Spinal cord (tissue), 9 donors: ENCODE measurements at regions not wholly inside any gene's neighbourhood (a gene's known extent, or its start where the extent isn't known, plus 50 kb on each side); places are given as distances from the start of the nearest gene placed in this dataset.

Source experiments
- DNase-seq, 6 donors: peaks; one replicate each; pipeline versions ENCODE4 v3.0.0 to v3.0.0-alpha.2; 2013 to 2015; ENCODE audit warnings: low spot score in 6 of 6, low read depth in 4 of 6
- H3K27ac ChIP-seq: one replicate; pipeline ENCODE4 v1.5.1; 2013; ENCODE audit warnings: low read depth, low read length, control low read depth
- H3K27me3 ChIP-seq: one replicate; pipeline ENCODE4 v1.6.1; 2013; ENCODE audit warnings: low read length; ENCODE audit not compliant: control insufficient read depth, insufficient read depth
- H3K36me3 ChIP-seq: one replicate; pipeline ENCODE4 v1.6.1; 2013; ENCODE audit warnings: low read length; ENCODE audit not compliant: control insufficient read depth, insufficient read depth
- H3K4me1 ChIP-seq: one replicate; pipeline ENCODE4 v1.6.1; 2013; ENCODE audit warnings: low read length; ENCODE audit not compliant: control insufficient read depth, insufficient read depth
- H3K4me3 ChIP-seq: one replicate; pipeline ENCODE4 v1.5.1; 2013; ENCODE audit warnings: low read depth, low read length, control low read depth
- H3K9me3 ChIP-seq: one replicate; pipeline ENCODE4 v1.6.1; 2013; ENCODE audit warnings: low read length; ENCODE audit not compliant: control insufficient read depth, insufficient read depth
- WGBS: methylation state at CpG from one replicate; pipeline ENCODE4 v1.1.5; 2013; ENCODE audit warnings: missing lambda C conversion rate; ENCODE audit not compliant: insufficient coverage; 5-methylcytosine and 5-hydroxymethylcytosine counted together
- donor health status: healthy.

DNA sequence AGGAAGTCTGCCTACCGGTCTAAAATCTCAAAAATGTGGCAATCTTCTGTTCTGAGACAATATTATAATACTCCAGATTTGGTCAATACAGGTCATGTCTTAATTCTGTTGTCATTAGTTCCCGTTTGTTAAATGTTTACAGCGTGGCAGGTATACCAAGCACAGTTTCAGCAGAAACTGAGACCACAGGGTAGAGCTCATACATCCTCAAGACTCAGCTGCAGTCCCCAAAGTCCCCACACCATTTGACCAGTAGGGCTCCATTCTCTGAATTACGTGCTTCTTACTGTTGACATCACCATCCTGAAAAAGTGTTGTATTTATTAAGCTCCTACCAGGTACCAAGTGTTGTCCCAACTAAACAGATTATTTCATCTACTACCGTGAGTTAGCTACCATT, 157.1 kb downstream of the MC4R start:
- 94% methylated on average over 5 of the region's 5 CpGs for WGBS
- DNase-seq, result no peak
- no peaks in the 10 kb centered on the region for H3K4me1 ChIP-seq

DNA sequence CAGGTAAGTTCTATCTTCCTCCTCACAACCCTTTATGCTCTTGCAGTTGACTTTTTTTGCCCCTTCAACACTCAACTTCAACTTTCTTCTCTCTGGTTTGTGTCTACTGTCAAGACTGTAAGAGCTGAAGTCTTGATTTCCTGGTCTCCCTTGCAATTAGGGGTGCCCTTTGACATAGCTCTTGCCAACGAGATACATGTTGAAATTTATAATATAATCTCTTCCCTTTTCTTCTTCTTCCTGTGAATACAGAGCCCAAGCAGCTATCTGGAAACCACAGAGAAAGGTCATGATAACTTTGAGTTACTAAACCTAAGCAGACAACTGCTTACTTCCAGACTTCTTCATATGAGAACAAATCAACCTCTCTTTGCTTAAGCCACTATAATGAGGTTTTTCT, 163.5 kb downstream of the MC4R start:
- Histone ChIP-seq H3K4me1 (no peaks in the 10 kb centered on the region), H3K27me3 (no peaks in the 10 kb centered on the region), H3K4me3 (no peak overlapping the region), H3K27ac (no peak overlapping the region), H3K36me3 (no peaks in the 10 kb centered on the region), H3K9me3 (no peaks in the 10 kb centered on the region)
- WGBS, result no CpG with 5 or more reads among the region's 1 CpG
- no peak for DNase-seq

More for the DNA sequence above, 157.1 kb downstream of the MC4R start:
- Histone ChIP-seq H3K27ac (no peak overlapping the region), H3K9me3 (no peaks in the 10 kb centered on the region), H3K4me3 (no peak overlapping the region), H3K36me3 (no peaks in the 10 kb centered on the region), H3K27me3 (no peaks in the 10 kb centered on the region)

DNA sequence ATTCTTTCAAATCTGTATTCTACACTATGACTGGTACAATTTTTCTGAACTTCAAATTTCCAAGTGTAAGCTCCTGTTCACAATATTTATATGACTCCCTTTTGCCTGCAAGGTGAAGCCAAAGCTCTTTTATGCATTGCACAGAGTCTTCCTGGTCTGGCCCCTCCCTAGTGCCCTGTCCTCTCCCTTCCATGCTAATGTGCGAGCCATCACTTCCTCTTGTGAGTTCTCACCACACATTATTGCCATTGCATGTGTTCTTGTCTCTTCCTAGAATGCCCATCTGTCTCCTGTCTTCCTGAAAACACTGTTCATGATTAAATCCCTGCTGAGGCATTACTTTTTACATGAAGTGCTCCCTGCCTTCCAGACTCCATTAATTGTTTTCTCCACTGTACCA, 169.9 kb downstream of the MC4R start:
- Histone ChIP-seq H3K27me3 (no peaks in the 10 kb centered on the region), H3K27ac (no peak overlapping the region), H3K36me3 (no peaks in the 10 kb centered on the region), H3K9me3 (no peaks in the 10 kb centered on the region), H3K4me1 (no peaks in the 10 kb centered on the region), H3K4me3 (no peak overlapping the region)
- DNase-seq, result peak in 1 of 6 donors; percentile 32
- WGBS, result 50% methylated on average over 1 of the region's 1 CpG

DNA sequence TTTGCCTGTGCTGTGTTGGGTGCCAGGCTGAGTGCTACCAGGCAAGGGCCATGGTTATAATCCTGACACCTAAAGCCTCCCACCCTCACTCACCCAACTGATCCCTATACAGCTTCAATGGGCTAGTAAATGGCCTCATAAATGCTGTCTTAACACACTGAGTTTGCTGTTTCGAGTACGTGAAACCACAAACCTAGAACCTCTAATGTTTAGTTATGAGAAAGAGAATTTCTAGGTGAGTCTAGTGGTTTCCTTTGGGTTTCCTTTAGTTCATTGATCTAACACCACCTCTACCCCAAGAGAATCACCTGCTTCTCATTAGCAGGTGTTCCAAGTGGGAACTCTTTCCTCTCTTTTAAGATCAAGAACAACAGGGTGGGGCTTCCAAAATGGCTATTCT, 172.0 kb downstream of the MC4R start:
- Histone ChIP-seq H3K36me3 (no peaks in the 10 kb centered on the region), H3K4me3 (no peak overlapping the region), H3K27ac (no peak overlapping the region), H3K9me3 (no peaks in the 10 kb centered on the region), H3K4me1 (peaks cover 3% of the 10 kb centered on the region), H3K27me3 (no peaks in the 10 kb centered on the region)
- DNase-seq, result no peak
- no CpG with 5 or more reads among the region's 2 CpGs for WGBS

DNA sequence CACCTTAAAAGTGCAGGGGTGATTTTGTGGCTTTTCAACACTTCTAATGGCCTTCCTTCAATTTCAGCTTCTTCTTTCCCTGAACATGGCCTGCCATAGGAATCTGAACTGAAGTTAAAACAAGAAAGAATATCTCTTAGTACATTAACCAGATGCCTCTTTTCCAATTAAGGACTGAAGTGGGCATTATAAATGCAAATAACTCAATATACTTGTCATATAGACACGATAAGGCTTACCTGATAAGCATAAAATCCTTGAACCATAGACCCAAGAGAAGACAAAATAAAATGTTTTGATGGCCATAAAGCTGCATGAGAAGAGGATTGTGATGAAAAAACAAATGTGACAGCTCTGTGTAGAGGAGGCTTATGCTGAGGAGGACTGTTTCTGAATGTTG, 173.1 kb downstream of the MC4R start:
- Histone ChIP-seq H3K4me3 (no peak overlapping the region), H3K9me3 (no peaks in the 10 kb centered on the region), H3K36me3 (no peaks in the 10 kb centered on the region), H3K27ac (no peak overlapping the region), H3K4me1 (peaks cover 3% of the 10 kb centered on the region), H3K27me3 (no peaks in the 10 kb centered on the region)
- DNase-seq, result no peak
- WGBS, result no CpG with 5 or more reads among the region's 1 CpG

DNA sequence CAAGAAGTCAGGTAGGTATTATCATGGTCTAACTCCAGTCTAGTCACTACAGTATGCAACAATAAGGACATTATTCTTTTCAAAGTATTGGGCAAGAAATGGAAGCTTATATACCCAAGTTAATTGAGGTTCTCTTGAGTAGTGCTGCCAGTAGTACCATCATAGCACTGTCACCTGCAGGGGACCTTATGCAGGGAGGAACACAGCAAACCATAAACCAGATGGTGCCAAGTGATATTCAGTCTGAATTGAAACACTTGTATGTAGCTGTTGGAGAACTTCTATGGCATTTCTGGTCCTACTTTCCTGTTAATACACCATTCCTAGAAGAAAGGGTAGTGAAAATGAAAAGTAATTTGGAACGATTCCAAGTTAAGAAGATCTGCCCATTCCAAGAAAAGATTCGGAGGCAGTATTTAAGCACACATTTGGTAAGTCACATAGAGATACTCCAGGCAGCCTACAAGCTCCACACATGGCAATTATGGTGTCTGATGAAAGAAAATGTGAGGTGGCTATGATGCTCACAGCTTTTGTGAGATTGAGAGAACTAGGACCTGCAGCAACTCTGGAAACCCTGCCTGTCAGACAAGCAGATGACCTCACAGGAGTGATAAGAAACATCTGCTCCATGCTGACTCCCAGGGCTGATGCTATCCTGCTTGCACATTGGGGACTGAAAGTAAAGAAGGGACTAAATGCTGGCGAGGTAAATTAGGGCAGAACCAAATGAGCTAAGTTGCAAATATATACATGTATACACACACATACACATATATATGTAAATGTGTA, 174.7 kb downstream of the MC4R start:
- Histone ChIP-seq H3K4me3 (no peak overlapping the region), H3K27me3 (no peaks in the 10 kb centered on the region), H3K4me1 (peaks cover 3% of the 10 kb centered on the region), H3K27ac (no peak overlapping the region), H3K36me3 (no peaks in the 10 kb centered on the region), H3K9me3 (no peaks in the 10 kb centered on the region)
- DNase-seq, result no peak
- 80% methylated on average over 1 of the region's 3 CpGs for WGBS

DNA sequence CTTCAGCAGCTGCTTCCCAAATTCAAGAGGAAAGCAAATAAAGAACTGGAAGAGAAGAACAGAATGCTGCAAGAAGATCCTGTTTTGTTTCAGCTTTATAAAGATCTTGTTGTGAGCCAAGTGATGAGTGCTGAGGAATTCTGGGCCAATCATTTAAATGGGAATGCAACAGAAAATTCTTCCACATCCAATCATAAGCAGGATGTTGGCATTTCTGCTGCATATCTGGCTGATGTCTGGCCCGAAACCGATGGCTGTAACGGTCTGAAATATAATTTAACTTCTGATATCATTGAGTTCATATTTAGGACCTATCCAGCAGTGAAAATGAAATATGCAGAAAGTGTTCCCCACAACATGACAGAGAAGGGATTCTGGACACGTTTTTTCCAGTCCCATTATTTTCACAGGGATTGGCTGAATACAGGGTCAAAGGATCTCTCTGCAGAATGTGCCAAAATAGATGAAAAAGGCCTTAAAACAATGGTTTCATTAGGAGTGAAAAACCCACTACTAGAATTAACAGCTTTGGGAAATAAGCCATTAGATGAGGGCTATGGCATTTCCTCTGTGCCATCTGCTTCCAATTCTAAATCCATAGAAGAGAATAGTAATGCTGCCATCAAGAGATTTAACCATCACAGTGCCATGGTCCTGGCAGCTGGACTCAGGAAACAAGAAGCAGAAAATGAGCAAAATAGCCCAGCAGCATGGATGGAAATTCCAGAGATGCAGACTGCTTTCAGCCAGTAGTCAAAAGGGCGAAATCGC, 175.6 kb downstream of the MC4R start:
- Histone ChIP-seq H3K4me3 (no peak overlapping the region), H3K27me3 (no peaks in the 10 kb centered on the region), H3K9me3 (no peaks in the 10 kb centered on the region), H3K27ac (no peak overlapping the region), H3K4me1 (peaks cover 3% of the 10 kb centered on the region), H3K36me3 (no peaks in the 10 kb centered on the region)
- 100% methylated on average over 1 of the region's 6 CpGs for WGBS
- DNase-seq, result peak in 2 of 6 donors; percentile 26 to 63

DNA sequence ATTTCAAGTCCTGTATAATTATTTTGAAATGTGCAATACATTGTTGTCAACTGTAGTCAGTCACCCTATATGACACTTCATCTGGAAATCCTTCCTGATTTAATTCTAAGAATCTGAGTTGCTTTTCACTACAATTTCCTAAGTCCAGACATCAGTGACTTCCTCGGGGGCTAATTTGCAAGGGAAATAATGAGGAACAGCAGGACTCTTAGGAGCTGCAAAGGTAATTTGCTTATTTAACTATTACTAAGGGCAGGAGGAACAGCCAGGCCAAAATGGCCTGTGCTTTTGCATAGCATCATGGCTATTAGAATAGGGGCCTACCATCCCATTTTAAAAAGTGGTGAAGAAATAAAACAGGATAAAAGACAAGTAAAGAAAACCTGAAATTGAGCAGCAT, 178.8 kb downstream of the MC4R start:
- no peak overlapping the region for H3K4me3 ChIP-seq
- no peaks in the 10 kb centered on the region for H3K36me3 ChIP-seq
- DNase-seq, result peak in 1 of 6 donors; percentile 64
- no CpG with 5 or more reads among the region's 1 CpG for WGBS
- H3K27ac ChIP-seq, result no peak overlapping the region
- no peaks in the 10 kb centered on the region for H3K27me3 ChIP-seq
- peaks cover 3% of the 10 kb centered on the region for H3K4me1 ChIP-seq
- H3K9me3 ChIP-seq, result no peaks in the 10 kb centered on the region

DNA sequence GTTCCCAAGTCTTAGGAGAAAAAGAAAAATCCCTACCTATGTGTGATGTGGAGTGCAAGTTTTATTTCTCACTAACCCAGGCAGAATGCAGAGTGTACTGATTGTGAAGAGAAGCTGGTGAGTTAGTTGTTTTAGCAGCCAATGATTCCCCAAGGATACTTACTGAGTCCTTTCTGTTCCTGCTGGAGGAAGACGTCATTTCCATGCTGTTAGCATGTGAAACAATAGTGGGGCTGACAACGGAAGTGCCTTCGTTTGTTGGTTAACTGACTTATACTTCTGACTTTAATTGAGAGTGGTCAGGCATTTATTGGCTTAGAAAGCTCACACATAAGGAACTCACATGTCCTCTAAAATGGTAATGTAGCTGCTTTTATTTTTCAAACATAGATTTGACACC, 180.6 kb downstream of the MC4R start:
- Histone ChIP-seq H3K27ac (no peak overlapping the region), H3K27me3 (no peaks in the 10 kb centered on the region), H3K36me3 (no peaks in the 10 kb centered on the region), H3K4me1 (peaks cover 3% of the 10 kb centered on the region), H3K4me3 (no peak overlapping the region), H3K9me3 (no peaks in the 10 kb centered on the region)
- no peak for DNase-seq
- 48% methylated on average over 3 of the region's 3 CpGs for WGBS

DNA sequence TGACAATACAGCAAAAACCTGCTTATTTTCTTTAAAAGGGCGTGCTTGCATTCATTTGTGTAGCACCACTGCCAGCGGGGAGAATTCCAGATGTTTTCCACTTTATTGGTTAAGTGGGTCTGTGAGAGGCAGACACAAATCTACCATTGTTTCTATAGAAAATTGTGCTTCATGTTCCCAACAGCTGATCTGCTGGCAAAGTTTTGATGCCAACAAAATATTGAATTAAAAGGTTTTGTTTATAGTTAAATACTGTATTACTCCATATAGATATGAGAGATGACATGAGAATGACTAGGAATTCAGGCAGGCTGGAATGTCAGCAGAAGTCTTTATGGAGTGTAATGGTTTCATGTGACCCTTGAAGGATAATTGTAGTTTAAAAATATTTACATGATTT, 182.7 kb downstream of the MC4R start:
- H3K9me3 ChIP-seq, result no peaks in the 10 kb centered on the region
- no CpG with 5 or more reads among the region's 2 CpGs for WGBS
- no peaks in the 10 kb centered on the region for H3K36me3 ChIP-seq
- DNase-seq, result peak in 1 of 6 donors; percentile 18
- no peaks in the 10 kb centered on the region for H3K4me1 ChIP-seq
- no peak overlapping the region for H3K27ac ChIP-seq
- no peak overlapping the region for H3K4me3 ChIP-seq
- H3K27me3 ChIP-seq, result no peaks in the 10 kb centered on the region
